GM12878 (cell line): ENCODE measurements at regions not wholly inside any gene's neighbourhood (a gene's known extent, or its start where the extent isn't known, plus 50 kb on each side); places are given as distances from the start of the nearest gene placed in this dataset.

Source experiments
- CBX3 ChIP-seq: fragments of 200-600 bp; sonication (generic); IDR thresholded peaks from 2 replicates; pipeline ENCODE4 v1.6.1; 2016; ENCODE audit warnings: low read depth, borderline replicate concordance
- CBX5 ChIP-seq: sonication (generic); IDR thresholded peaks from 2 replicates; pipeline ENCODE4 v1.6.1; 2016; ENCODE audit warnings: low read depth, moderate library complexity, mild to moderate bottlenecking, inconsistent platforms
- EP300 ChIP-seq, 2 experiments: fragments of 150-350 bp in 1 of 2; IDR thresholded peaks; 2 replicates each; pipeline ENCODE4 v1.6.1; 2011 to 2012; ENCODE audit warnings: low read depth in 2 of 2, low read length in 2 of 2, borderline replicate concordance in 1 of 2, improper control_type of control experiment in 1 of 2, inconsistent platforms in 1 of 2; ENCODE audit not compliant: control insufficient read depth in 1 of 2
- FOXK2 ChIP-seq: fragments of 450-650 bp; IDR thresholded peaks from 2 replicates; pipeline ENCODE4 v1.6.1; 2017; ENCODE audit warnings: mild to moderate bottlenecking, moderate library complexity
- NFXL1 ChIP-seq: fragments of 450-650 bp; IDR thresholded peaks from 2 replicates; pipeline ENCODE4 v1.6.1; 2017; ENCODE audit warnings: antibody characterized with exemption, mild to moderate bottlenecking, borderline replicate concordance
- PAX5 ChIP-seq: IDR thresholded peaks from 2 replicates; pipeline ENCODE4 v1.6.1; 2011; ENCODE audit warnings: low read depth, low read length, borderline replicate concordance
- POLR2A ChIP-seq: IDR thresholded peaks from 2 replicates; pipeline ENCODE4 v1.6.1; 2011; ENCODE audit warnings: low read depth, mild to moderate bottlenecking, low read length
- RBBP5 ChIP-seq: fragments of 200-600 bp; sonication (generic); conservative IDR thresholded peaks from 2 replicates; pipeline ENCODE4 v1.6.1; 2016
- REST ChIP-seq: IDR thresholded peaks from 2 replicates; pipeline ENCODE4 v1.6.1; 2012; ENCODE audit warnings: mild to moderate bottlenecking, low read depth, low read length
- RFX5 ChIP-seq: IDR thresholded peaks from 2 replicates; pipeline ENCODE4 v1.6.1; 2011; ENCODE audit warnings: low read depth, low read length, improper control_type of control experiment
- STAT1 ChIP-seq: fragments of 450-650 bp; conservative IDR thresholded peaks from 2 replicates; pipeline ENCODE4 v1.6.1; 2014; ENCODE audit warnings: antibody characterized with exemption, mild to moderate bottlenecking
- STAT3 ChIP-seq: IDR thresholded peaks from 2 replicates; pipeline ENCODE4 v1.6.1; 2011; ENCODE audit warnings: low read depth, low read length, improper control_type of control experiment
- TARDBP ChIP-seq: IDR thresholded peaks from 2 replicates; pipeline ENCODE4 v1.6.1; 2016; ENCODE audit warnings: borderline replicate concordance
- TCF7 ChIP-seq: IDR thresholded peaks from 2 replicates; pipeline ENCODE4 v1.6.1; 2014; ENCODE audit warnings: antibody characterized with exemption, borderline replicate concordance
- USF2 ChIP-seq: IDR thresholded peaks from 2 replicates; pipeline ENCODE4 v1.6.1; 2011; ENCODE audit warnings: low read depth, low read length, improper control_type of control experiment, borderline replicate concordance
- TF ChIP-seq, protein P1 (sequence below): IDR thresholded peaks from 2 replicates; pipeline ENCODE4 v1.6.1; 2011; ENCODE audit warnings: low read depth, mild to moderate bottlenecking, low read length, moderate library complexity, borderline replicate concordance; ENCODE audit errors: extremely low read depth
- TF ChIP-seq, protein P2 (sequence below): fragments of 450-650 bp; IDR thresholded peaks from 2 replicates; pipeline ENCODE4 v1.6.1; 2016; ENCODE audit warnings: mild to moderate bottlenecking, moderate library complexity, borderline replicate concordance
- TF ChIP-seq, protein P3 (sequence below): fragments of 450-650 bp; formaldehyde crosslinking; IDR thresholded peaks from 2 replicates; pipeline ENCODE4 v1.5.0; 2022; ENCODE audit warnings: mild to moderate bottlenecking, missing genetic modification characterization

- no peak; the same call in 1 of the 2 replicates for TF ChIP-seq REST
- no peak; the same call in 1 of the 2 replicates for TF ChIP-seq CBX5
- TF ChIP-seq EP300 (IDR thresholded peaks at IDR 0.05; ENCODE audit: borderline replicate concordance in 1 of 2, control insufficient read depth in 1 of 2, low read depth in 2 of 2, low read length in 2 of 2), result peak in 1 of 2 experiments; percentile 57; a peak in 2 of 4 replicates
- TF ChIP-seq TARDBP, result peak; percentile 53; the same call in 1 of the 2 replicates
- TF ChIP-seq RBBP5, result no peak
- peak; percentile 88 for TF ChIP-seq RFX5
- TF ChIP-seq FOXK2, result no peak
- no peak for TF ChIP-seq STAT3
- peak; percentile 85 for TF ChIP-seq POLR2A
- TF ChIP-seq, protein P1, sequence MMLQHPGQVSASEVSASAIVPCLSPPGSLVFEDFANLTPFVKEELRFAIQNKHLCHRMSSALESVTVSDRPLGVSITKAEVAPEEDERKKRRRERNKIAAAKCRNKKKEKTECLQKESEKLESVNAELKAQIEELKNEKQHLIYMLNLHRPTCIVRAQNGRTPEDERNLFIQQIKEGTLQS, result no peak
- TF ChIP-seq STAT1, result no peak; the same call in 1 of the 2 replicates
- TF ChIP-seq NFXL1, result no peak
- TF ChIP-seq USF2, result no peak
- TF ChIP-seq PAX5, result 0 out of 2 replicates have a peak, but pooled peaks have one; percentile 39
- TF ChIP-seq CBX3, result no peak
- TF ChIP-seq, protein P2, sequence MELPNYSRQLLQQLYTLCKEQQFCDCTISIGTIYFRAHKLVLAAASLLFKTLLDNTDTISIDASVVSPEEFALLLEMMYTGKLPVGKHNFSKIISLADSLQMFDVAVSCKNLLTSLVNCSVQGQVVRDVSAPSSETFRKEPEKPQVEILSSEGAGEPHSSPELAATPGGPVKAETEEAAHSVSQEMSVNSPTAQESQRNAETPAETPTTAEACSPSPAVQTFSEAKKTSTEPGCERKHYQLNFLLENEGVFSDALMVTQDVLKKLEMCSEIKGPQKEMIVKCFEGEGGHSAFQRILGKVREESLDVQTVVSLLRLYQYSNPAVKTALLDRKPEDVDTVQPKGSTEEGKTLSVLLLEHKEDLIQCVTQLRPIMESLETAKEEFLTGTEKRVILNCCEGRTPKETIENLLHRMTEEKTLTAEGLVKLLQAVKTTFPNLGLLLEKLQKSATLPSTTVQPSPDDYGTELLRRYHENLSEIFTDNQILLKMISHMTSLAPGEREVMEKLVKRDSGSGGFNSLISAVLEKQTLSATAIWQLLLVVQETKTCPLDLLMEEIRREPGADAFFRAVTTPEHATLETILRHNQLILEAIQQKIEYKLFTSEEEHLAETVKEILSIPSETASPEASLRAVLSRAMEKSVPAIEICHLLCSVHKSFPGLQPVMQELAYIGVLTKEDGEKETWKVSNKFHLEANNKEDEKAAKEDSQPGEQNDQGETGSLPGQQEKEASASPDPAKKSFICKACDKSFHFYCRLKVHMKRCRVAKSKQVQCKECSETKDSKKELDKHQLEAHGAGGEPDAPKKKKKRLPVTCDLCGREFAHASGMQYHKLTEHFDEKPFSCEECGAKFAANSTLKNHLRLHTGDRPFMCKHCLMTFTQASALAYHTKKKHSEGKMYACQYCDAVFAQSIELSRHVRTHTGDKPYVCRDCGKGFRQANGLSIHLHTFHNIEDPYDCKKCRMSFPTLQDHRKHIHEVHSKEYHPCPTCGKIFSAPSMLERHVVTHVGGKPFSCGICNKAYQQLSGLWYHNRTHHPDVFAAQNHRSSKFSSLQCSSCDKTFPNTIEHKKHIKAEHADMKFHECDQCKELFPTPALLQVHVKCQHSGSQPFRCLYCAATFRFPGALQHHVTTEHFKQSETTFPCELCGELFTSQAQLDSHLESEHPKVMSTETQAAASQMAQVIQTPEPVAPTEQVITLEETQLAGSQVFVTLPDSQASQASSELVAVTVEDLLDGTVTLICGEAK, result peak; percentile 77; the same call in 1 of the 2 replicates
- TF ChIP-seq, protein P3, sequence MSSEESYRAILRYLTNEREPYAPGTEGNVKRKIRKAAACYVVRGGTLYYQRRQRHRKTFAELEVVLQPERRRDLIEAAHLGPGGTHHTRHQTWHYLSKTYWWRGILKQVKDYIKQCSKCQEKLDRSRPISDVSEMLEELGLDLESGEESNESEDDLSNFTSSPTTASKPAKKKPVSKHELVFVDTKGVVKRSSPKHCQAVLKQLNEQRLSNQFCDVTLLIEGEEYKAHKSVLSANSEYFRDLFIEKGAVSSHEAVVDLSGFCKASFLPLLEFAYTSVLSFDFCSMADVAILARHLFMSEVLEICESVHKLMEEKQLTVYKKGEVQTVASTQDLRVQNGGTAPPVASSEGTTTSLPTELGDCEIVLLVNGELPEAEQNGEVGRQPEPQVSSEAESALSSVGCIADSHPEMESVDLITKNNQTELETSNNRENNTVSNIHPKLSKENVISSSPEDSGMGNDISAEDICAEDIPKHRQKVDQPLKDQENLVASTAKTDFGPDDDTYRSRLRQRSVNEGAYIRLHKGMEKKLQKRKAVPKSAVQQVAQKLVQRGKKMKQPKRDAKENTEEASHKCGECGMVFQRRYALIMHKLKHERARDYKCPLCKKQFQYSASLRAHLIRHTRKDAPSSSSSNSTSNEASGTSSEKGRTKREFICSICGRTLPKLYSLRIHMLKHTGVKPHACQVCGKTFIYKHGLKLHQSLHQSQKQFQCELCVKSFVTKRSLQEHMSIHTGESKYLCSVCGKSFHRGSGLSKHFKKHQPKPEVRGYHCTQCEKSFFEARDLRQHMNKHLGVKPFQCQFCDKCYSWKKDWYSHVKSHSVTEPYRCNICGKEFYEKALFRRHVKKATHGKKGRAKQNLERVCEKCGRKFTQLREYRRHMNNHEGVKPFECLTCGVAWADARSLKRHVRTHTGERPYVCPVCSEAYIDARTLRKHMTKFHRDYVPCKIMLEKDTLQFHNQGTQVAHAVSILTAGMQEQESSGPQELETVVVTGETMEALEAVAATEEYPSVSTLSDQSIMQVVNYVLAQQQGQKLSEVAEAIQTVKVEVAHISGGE (CRISPR knock-in tag), result no peak
- no peak for TF ChIP-seq TCF7
Measured at GRCh38 chr14:71320107-71320733, 413.0 kb downstream of the PCNX1 start, which contains the start of gene SIPA1L1 (continued).
